ENCODE measurements at regions not wholly inside any gene's neighbourhood (a gene's known extent, or its start where the extent isn't known, plus 50 kb on each side); places are given as distances from the start of the nearest gene placed in this dataset.

DNA sequence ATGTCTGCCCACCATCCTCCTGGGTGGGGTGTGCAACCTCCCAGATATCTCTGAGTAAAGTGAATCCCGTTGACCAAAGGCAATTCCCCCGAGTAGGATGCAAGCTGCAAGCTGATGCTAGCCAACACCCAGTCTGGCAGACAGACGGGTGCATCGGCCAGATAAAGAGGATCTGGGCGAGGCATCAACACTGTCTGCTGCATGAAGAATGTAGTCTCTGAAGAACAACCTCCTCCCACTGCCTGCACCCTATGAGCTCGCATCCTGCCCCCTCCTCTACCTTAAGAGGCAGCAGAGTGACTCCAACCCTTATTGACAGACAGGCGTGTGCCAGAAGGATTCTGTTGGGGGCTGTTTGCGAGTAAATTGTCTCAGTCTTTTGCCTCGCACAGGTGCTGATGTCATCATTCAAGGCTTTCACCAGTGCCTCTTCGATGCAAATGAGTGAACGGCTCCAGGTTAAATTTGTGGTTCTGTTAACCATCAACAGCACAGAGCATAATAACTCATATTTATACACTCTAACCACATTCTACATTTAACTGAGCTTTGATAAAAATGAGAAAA is 546.9 kb downstream of the BCOR start:
- peaks cover 2% of the 10 kb centered on the region for H3K9me3 Mint-ChIP-seq (ENCODE audit: low read depth, unreplicated experiment)
- peaks cover 41% of the 10 kb centered on the region for H3K27me3 Mint-ChIP-seq (ENCODE audit: unreplicated experiment)
- TF ChIP-seq, protein P1, sequence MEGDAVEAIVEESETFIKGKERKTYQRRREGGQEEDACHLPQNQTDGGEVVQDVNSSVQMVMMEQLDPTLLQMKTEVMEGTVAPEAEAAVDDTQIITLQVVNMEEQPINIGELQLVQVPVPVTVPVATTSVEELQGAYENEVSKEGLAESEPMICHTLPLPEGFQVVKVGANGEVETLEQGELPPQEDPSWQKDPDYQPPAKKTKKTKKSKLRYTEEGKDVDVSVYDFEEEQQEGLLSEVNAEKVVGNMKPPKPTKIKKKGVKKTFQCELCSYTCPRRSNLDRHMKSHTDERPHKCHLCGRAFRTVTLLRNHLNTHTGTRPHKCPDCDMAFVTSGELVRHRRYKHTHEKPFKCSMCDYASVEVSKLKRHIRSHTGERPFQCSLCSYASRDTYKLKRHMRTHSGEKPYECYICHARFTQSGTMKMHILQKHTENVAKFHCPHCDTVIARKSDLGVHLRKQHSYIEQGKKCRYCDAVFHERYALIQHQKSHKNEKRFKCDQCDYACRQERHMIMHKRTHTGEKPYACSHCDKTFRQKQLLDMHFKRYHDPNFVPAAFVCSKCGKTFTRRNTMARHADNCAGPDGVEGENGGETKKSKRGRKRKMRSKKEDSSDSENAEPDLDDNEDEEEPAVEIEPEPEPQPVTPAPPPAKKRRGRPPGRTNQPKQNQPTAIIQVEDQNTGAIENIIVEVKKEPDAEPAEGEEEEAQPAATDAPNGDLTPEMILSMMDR (IDR thresholded peaks at IDR 0.05; ENCODE audit: unreplicated experiment), result no peak
- H3K4me3 Mint-ChIP-seq (ENCODE audit: low read depth, unreplicated experiment), result no peak overlapping the region
- no peaks in the 10 kb centered on the region for H3K36me3 Mint-ChIP-seq (ENCODE audit: insufficient read depth, unreplicated experiment)
- BruUV-seq (replicated peaks), result no TSS peak
- intact Hi-C loops (cut with micrococcal nuclease; ENCODE audit: unreplicated experiment), result no loop called here
- H3K27ac Mint-ChIP-seq (ENCODE audit: unreplicated experiment), result no peak overlapping the region
- no peak for DNase-seq
- no peaks in the 10 kb centered on the region for H3K4me1 Mint-ChIP-seq (ENCODE audit: low read depth, unreplicated experiment)
- CTCF ChIA-PET, result no interaction called here

DNA sequence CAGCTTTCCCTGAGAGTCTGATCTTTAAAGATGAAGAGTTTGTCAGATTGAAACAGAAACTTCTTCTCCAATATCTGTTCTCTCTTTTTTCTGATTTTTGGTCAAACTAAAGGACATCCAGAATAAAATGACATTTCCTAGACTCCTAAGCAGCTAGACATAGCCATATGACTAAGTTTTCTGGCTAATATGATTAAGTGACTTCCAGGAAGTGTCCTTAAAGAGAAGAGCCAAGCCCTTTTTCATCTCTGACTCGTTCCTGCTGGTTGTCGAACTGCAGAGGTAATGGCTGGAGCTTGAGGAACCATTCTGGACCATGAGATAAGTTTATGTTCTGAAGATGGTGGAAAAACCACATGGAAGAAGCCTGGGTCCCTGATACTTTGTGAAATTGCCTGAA is 546.0 kb downstream of the BCOR start:
- Mint-ChIP-seq H3K4me1 (ENCODE audit: low read depth, unreplicated experiment) (no peaks in the 10 kb centered on the region), H3K4me3 (ENCODE audit: low read depth, unreplicated experiment) (no peak overlapping the region), H3K27ac (ENCODE audit: unreplicated experiment) (no peak overlapping the region), H3K27me3 (ENCODE audit: unreplicated experiment) (peaks cover 50% of the 10 kb centered on the region), H3K9me3 (ENCODE audit: low read depth, unreplicated experiment) (peaks cover 2% of the 10 kb centered on the region), H3K36me3 (ENCODE audit: insufficient read depth, unreplicated experiment) (no peaks in the 10 kb centered on the region)
- TF ChIP-seq, protein P1 (IDR thresholded peaks at IDR 0.05; ENCODE audit: unreplicated experiment), result no peak
- CTCF ChIA-PET, result no interaction called here
- no TSS peak for BruUV-seq (replicated peaks)
- intact Hi-C loops (cut with micrococcal nuclease; ENCODE audit: unreplicated experiment), result no loop called here
- DNase-seq, result no peak

DNA sequence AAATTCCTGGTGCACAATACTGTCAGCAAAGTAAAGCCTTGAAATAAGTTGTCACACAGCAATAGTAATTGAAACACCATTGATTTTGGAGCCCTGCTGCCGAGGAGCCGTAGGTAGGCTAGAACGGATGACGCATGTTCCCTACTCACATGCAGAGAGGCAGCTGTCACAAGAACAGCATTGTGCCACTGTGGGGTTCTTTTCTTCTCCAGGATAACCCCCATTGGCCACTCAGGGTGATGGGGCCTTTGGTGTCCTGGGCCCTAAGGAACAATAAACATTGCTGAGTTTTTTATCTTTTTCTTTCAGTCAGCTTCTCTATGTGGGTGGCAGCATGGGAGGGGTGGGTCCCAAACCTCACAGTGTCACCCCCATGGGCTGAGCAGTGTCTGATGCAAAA is 542.3 kb downstream of the BCOR start:
- intact Hi-C loops (cut with micrococcal nuclease; ENCODE audit: unreplicated experiment), result no loop called here
- no peak overlapping the region for H3K4me3 Mint-ChIP-seq (ENCODE audit: low read depth, unreplicated experiment)
- TF ChIP-seq, protein P1 (IDR thresholded peaks at IDR 0.05; ENCODE audit: unreplicated experiment), result no peak
- CTCF ChIA-PET, result no interaction called here
- H3K27me3 Mint-ChIP-seq (ENCODE audit: unreplicated experiment), result peaks cover 84% of the 10 kb centered on the region
- H3K36me3 Mint-ChIP-seq (ENCODE audit: insufficient read depth, unreplicated experiment), result no peaks in the 10 kb centered on the region
- peaks cover 2% of the 10 kb centered on the region for H3K9me3 Mint-ChIP-seq (ENCODE audit: low read depth, unreplicated experiment)
- H3K4me1 Mint-ChIP-seq (ENCODE audit: low read depth, unreplicated experiment), result no peaks in the 10 kb centered on the region
- no peak for DNase-seq
- H3K27ac Mint-ChIP-seq (ENCODE audit: unreplicated experiment), result no peak overlapping the region
- BruUV-seq (replicated peaks), result no TSS peak

DNA sequence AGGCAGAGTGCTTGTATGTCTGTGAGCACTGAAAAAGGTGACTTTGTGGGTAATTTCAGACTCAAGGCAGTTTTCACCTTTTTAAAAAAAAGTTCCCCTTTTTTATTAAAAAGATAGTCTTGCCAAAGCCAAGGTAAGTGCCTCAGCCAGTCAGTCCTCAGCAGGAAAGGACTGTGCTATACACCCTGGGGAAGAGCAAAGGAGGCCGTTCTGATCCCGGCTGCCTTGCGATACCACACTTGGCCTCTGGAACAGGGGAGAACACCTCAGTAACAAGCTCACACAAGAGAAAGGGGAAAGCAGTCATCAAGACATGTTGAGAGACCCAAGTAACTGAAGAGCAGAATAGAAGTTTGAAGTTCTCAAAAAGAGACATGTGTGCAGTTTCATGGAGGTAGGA is 541.7 kb downstream of the BCOR start:
- DNase-seq, result no peak
- Mint-ChIP-seq H3K4me1 (ENCODE audit: low read depth, unreplicated experiment) (no peaks in the 10 kb centered on the region), H3K9me3 (ENCODE audit: low read depth, unreplicated experiment) (peaks cover 2% of the 10 kb centered on the region), H3K4me3 (ENCODE audit: low read depth, unreplicated experiment) (no peak overlapping the region), H3K36me3 (ENCODE audit: insufficient read depth, unreplicated experiment) (no peaks in the 10 kb centered on the region), H3K27me3 (ENCODE audit: unreplicated experiment) (peaks cover 84% of the 10 kb centered on the region), H3K27ac (ENCODE audit: unreplicated experiment) (no peak overlapping the region)
- TF ChIP-seq, protein P1 (IDR thresholded peaks at IDR 0.05; ENCODE audit: unreplicated experiment), result no peak
- CTCF ChIA-PET, result interaction anchor here (0.9 kb wide), 1 partner anchor 17 kb away, joined by 4 read pairs; no protein-coding TSS in a partner anchor
- intact Hi-C loops (cut with micrococcal nuclease; ENCODE audit: unreplicated experiment), result no loop called here
- no TSS peak for BruUV-seq (replicated peaks)

Measured in Calu3 (cell line).